ENCODE measurements at regions not wholly inside any gene's neighbourhood (a gene's known extent, or its start where the extent isn't known, plus 50 kb on each side); places are given as distances from the start of the nearest gene placed in this dataset.
"Not testable (repeated sequence)": the region's sequence is repeated elsewhere in the genome, so short reads cannot be mapped to it uniquely, and the experiment has no call there.

- DNase-seq: not testable (repeated sequence)
Observed at GRCh38 chr4:42288876-42289275, 108.4 kb upstream of the SHISA3 start.

DNA sequence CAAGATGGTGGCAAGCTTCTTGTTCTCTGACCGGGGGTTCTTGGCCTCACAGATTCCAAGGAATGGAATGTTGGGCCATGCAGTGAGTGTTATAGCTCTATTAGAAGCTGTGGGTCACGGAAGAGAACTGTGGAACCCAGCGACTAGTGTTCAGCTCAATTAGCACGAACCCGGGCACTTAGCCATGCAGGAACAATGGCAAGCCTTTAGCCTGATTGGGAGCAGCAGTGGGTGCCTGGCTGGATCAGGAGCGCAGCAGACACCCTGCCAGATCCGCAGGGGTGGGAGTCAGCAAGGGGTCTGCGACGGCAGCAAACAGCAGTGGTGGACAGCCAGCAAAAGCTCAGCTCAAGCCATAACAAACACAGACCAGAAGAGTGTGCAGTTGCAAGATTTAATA is 105.1 kb upstream of the SHISA3 start:
- not testable (repeated sequence) for DNase-seq

DNA sequence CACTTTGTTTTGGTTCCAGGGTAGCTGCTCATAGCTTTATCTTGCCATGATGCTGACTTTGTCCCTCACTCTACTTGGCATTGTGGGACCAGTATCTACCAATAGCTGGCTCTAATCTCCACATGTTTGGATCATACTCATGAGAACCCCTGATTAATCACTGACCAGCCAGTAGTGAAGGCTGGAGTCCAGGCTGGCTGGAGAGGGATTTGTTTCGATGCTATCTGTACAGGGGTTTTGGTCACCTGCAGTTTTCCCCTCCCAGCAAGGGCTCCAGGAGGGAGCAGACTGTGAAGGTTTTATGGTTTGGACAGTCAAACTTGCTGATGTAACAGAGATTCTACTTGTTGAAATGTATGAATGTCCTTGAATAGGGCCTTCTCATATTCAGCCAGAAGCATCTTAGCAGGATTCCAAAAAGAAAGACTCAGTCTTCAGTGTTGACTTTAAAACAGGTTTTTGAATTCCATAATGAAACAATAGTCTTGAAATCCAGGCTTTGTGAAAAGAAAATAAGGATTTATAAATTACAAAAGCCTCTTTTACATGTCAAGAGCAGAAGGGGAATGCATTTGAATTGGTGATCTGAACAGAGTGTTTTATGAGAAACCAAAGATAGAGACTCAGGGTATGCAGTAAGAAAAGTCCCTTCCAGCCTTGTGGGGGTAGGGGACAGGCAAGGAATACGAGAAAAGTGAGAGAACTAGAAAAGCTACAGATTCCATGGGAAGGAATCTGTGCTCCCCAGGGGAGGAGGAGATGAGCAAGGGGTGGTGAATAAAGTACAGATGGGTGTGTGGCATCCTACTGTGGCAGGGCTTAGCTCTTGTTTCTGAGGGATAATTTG is 103.1 kb upstream of the SHISA3 start:
- DNase-seq: no peak

DNA sequence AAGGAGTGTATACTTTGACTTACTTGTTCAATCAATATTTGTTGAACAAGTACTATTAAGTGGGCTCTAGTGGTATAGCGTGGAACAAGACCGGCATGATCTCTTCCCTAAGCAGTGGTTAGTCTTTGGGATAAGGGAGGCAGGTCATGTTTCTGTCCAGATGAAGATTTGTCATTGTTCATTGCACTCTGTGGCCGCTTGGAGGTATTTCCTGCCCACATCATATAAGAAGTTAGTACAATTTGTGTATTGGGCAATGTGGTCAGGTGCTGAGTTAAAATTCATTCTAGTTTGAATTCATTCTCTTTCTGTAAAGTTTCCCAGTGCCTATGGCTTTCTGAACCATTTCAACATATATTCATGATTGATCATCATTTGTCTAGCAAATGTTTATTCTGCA is 101.1 kb upstream of the SHISA3 start:
- no peak for DNase-seq

DNA sequence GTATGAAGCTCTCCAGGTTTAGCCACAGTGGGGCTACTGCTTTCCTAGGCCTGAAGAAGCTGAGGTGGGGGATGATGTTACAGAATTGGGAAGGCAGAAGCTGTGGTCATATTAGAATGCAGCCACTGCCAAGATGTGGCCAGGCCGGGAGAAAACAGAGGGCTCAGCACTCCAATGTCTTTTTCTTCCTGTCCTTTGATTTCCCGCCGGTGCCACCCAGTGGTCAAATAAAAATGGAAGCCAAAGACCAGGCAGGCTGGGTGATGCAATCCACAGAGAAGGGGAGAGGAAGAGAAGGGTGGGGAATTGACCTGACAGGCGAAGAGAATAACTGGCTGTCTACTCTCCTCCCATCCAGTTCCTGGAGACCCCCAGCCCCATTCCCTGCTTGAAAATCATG is 94.9 kb upstream of the SHISA3 start:
- DNase-seq: no peak

DNA sequence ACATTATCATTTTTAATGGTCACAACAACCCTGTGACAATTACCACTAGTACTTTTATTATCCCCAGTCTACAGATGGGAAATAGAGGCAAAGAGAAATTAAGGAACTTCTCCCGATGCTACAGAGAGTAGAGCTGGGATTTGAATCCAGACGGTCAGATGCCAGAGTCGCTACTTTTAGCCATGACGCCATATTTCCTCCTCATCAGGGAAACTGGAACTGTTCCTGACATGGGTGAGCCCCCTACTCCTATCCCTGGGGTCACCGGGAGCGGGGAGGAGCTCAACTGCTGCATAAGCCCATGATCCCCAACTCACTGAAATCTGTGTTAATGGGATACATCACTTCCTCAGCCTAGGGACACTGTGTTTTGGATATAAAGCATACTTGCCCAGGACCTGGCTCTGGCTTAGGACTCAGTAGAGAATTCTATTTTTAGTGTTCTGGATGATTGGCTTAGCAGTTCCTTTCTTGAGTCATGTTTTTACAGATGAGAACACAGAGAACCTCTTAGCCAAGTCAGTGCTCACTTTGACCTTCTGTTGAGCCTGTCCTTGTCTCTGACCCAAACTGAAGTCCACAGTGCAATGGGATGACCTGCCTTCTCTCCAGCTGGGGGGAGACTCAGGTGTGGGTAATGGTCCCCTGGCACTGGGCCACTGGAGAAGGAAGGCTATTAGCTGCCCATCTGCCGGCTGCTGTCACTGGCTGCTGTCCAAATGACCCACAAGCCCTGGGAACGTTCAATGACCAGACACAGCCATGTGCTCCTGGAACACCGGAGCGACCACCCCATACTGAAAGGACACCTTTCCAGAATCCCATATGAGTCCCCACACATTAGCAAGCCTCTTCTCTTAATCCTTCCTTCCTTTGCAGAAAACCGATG is 90.8 kb upstream of the SHISA3 start:
- no peak for DNase-seq

DNA sequence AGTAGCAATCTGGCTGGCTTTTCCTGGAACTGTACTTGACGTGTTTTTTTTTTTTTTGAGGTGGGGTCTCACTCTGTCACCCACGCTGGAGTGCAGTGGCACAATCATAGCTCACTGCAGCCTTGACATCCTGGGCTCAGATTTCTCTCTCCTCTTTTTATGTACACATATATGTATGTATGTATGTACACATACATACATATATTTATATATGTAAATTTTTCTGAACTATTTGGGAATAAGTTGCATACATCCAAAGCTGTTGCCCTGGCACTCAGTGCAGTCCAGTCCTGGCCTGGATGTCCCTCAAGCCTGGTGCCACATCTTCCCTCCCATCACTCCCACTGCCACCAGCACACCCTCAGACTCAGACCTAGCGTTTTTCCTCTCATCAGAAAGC is 89.0 kb upstream of the SHISA3 start:
- no peak for DNase-seq

GRCh38 chr4:42309361-42310260 is 87.7 kb upstream of the SHISA3 start:
- DNase-seq: no peak

DNA sequence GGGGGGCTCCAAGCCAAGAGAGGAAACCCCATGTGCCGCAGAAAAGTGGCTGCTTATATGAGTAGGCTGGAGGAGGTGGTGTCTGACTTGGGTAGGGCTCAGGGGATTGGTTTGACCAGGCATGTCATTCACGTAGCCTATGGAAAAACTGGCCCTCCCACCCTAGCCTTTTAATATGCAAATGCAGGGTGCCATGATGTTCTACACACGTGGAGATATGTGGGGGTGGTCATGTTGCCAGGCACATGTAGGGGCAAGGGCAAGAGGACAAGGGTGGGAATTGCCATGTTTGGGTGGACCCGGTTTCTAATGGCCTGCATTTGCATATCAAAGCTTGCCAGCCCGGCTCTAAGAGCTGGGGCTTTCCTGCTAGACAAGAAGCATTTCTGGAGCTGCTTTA is 86.9 kb upstream of the SHISA3 start:
- DNase-seq: no peak

DNA sequence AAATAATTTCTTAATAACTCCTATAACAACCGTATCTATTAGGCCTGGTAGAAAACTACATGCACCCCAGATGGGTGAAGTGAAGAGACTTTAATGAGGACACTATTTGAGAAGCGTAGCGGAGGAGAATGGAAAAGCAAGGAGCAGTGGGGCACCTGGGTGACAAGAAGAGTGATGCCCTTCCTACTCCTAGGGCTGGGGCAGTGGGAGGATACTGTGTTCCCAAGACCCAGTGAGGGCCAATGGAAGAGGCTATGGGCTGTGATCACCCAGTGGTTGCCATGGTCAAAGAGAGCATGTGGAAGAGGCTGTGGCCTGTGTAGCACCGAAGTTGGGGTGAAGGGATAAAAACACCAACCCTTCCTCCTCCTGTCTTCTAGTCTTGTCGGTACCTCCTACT is 86.5 kb upstream of the SHISA3 start:
- no peak for DNase-seq

GRCh38 chr4:42311591-42311990 is 85.7 kb upstream of the SHISA3 start:
- DNase-seq: no peak

- not testable (repeated sequence) for DNase-seq
Observed at GRCh38 chr4:42313420-42313819, 83.9 kb upstream of the SHISA3 start.

GRCh38 chr4:42313872-42314271 is 83.4 kb upstream of the SHISA3 start:
- no peak for DNase-seq

DNA sequence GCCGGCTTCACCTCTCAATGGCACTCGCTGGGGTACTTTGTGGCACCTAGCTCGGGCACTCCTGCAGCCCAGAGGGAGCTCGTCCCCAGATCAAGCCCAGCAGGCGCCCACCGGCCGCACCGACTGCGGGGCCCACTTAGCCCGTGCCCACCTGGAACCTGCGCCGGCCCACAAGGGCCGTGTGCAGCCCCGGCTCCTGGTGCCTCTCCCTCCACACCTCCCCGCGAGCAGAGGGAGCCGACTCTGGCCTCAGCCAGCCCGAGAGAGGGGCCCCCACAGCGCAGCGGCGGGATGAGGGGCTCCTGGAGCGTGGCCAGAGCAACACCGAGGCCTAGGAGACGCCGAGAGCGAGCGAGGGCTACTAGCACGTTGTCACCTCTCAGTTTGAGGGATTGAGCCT is 82.1 kb upstream of the SHISA3 start:
- DNase-seq: no peak

DNA sequence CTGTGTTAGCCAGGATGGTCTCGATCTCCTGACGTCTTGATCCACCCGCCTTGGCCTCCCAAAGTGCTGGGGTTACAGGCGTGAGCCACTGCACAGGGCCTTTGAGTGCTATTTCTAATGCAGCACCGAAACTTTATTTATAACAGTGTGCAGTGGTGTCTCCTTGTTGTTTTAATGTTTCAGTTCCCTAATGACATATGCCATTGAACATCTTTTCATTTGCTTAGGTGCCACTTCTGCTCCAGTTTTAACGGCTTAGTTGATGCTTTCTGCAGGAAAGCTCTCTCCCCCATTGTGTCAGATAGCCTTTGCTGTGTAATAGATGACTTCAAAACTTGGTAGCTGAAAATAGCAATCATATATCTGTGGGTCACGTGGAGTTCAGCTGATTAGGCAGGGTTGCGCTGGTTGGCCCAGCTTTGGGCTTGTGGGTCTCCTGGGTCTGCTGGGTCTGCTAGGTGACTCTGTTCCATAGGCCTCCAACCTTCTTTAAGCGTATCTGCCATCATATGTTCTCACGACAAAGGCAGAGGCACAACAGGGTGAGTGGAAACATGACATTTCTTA is 76.4 kb upstream of the SHISA3 start:
- DNase-seq: no peak

DNA sequence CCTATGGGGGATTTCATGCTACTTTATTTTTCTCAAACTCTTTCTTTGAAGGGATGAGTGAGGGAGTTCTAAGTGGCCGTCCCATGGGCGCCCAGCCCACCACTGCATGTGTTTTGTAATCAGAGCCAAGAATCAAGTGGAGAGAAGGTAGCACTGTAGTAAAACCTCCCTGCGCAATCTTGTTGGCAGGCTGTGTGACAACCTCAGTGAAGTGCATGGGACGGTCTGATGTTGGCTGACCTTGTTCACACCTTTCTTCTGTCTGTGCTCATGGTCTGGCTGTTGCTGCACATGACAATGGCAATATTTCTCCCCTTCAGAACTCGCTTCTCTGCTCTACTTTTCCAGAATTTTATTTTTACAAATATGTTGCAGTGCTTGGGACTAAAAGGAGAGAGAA is 71.2 kb upstream of the SHISA3 start:
- DNase-seq: no peak

- DNase-seq: no peak
Observed at GRCh38 chr4:42326524-42326923, 70.8 kb upstream of the SHISA3 start.

GRCh38 chr4:42327323-42327722 is 70.0 kb upstream of the SHISA3 start:
- no peak for DNase-seq

DNA sequence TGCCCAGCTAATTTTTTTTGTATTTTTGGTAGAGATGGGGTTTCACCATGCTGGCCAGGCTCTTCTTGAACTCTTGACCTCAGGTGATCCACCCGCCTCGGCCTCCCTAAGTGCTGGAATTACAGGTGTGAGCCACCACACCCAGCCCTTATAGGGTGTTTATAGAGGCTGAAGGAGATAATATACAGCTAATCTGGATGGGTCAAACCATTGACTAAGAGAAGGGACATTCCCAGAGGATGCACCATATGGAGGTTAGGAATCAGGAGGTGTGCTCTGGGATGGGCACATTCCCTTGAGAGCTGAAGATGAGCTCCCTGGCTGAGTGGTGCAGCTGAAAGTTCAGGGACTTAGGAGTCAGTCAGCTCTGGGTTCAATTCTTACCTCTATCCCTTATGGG is 68.3 kb upstream of the SHISA3 start:
- no peak for DNase-seq

DNA sequence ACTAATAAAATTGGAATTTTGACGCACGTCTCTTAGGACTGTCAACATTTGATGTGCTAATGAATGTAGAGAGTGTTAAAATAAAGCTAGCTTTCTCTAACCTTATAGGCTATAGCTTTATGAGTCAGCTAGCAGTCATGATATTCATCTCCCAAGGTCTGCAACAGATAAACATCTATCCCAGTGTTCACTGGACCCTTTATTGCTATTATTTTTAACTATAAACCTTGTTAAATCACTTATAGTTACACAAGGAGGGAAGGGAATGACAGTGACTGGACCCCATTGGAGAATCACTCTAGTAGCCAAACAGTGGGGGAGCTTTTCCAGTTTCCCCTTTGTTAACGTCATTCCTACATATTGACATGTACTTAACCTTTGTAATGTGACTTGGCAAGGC is 67.9 kb upstream of the SHISA3 start:
- DNase-seq: no peak

GRCh38 chr4:42330002-42330592 is 67.2 kb upstream of the SHISA3 start:
- DNase-seq: no peak

GRCh38 chr4:42331040-42331439 is 66.2 kb upstream of the SHISA3 start:
- DNase-seq: no peak
